WTC11 (cell line): ENCODE measurements at regions not wholly inside any gene's neighbourhood (a gene's known extent, or its start where the extent isn't known, plus 50 kb on each side); places are given as distances from the start of the nearest gene placed in this dataset.

Experiments
- GABPB1 ChIP-seq: sonication (generic); formaldehyde crosslinking; IDR thresholded peaks from 2 replicates; pipeline ENCODE4 v1.8.1; 2023; ENCODE audit warnings: mild to moderate bottlenecking, missing genetic modification reagents
- JAZF1 ChIP-seq: fragments of 250-450 bp; sonication (Bioruptor Pico); IDR thresholded peaks from 2 replicates; pipeline ENCODE4 v1.9.0; 2021; ENCODE audit warnings: moderate library complexity, mild to moderate bottlenecking, inconsistent platforms
- NFYB ChIP-seq: sonication (generic); formaldehyde crosslinking; conservative IDR thresholded peaks from 2 replicates; pipeline ENCODE4 v1.8.0; 2022; ENCODE audit warnings: low read depth, missing genetic modification reagents
- NR2C2 ChIP-seq: sonication (generic); formaldehyde crosslinking; IDR thresholded peaks from 2 replicates; pipeline ENCODE4 v1.8.0; 2022; ENCODE audit warnings: mild to moderate bottlenecking, missing genetic modification reagents
- TCF7 ChIP-seq: sonication (generic); formaldehyde crosslinking; IDR thresholded peaks from 2 replicates; pipeline ENCODE4 v1.8.0; 2022; ENCODE audit warnings: mild to moderate bottlenecking, low read depth, missing genetic modification reagents, moderate library complexity
- ZNF121 ChIP-seq: sonication (generic); formaldehyde crosslinking; IDR thresholded peaks from 2 replicates; pipeline ENCODE4 v1.8.0; 2023; ENCODE audit warnings: missing genetic modification reagents
- ZNF138 ChIP-seq: sonication (generic); formaldehyde crosslinking; conservative IDR thresholded peaks from 2 replicates; pipeline ENCODE4 v1.8.1; 2022; ENCODE audit warnings: mild to moderate bottlenecking, moderate library complexity, missing genetic modification reagents
- ZNF263 ChIP-seq: sonication (generic); formaldehyde crosslinking; IDR thresholded peaks from 2 replicates; pipeline ENCODE4 v1.8.1; 2022; ENCODE audit warnings: low read depth, mild to moderate bottlenecking, moderate library complexity, missing genetic modification reagents
- TF ChIP-seq, protein P1 (sequence below): fragments of 200-600 bp; IDR thresholded peaks from 2 replicates; pipeline ENCODE4 v1.8.0; 2022; ENCODE audit warnings: antibody characterized with exemption
- TF ChIP-seq, protein P2 (sequence below): sonication (generic); formaldehyde crosslinking; conservative IDR thresholded peaks from 2 replicates; pipeline ENCODE4 v1.8.1; 2022; ENCODE audit warnings: mild to moderate bottlenecking, missing genetic modification reagents
- TF ChIP-seq, protein P3 (sequence below): sonication (generic); formaldehyde crosslinking; IDR thresholded peaks from 2 replicates; pipeline ENCODE4 v1.8.0; 2022; ENCODE audit warnings: mild to moderate bottlenecking, missing genetic modification reagents
- TF ChIP-seq, protein P4 (sequence below): fragments of 250-450 bp; sonication (Bioruptor Pico); IDR thresholded peaks from 2 replicates; pipeline ENCODE4 v1.8.0; 2021; ENCODE audit warnings: mild to moderate bottlenecking
- TF ChIP-seq, protein P5 (sequence below): sonication (generic); formaldehyde crosslinking; IDR thresholded peaks from 2 replicates; pipeline ENCODE4 v1.8.0; 2023; ENCODE audit warnings: mild to moderate bottlenecking, missing genetic modification reagents

DNA sequence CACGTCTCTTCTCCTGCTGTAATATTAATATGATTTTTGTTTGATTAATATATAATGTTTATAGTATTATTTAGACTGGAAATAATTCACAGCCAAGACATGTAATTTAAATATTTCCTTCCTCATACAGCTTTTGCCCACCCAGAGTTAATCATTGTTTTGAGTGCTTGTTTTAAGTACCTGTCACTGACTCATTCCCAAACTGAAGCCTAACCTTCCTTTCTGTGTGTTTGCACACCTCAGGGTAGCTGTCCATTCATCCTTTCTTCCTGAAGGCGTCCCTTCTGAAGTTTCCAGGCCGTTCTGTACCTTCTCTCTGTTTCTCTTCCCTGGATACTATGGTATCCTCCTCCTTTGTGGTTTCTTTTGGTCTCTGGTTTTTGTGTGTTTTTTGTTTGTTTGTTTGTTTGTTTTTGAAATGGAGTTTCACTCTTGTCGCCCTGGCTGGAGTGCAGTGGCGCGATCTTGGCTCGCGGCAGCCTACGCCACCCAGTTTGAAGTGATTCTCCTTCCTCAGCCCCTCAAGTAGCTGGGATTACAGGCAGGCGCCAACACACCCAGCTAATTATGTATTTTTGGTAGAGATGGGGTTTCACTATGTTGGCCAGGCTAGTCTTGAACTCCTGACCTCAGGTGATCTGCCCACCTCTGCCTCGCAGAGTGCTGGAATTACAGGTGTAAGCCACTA is 312.4 kb downstream of the DOCK8 start:
- TF ChIP-seq JAZF1 (CRISPR knock-in tag) (no peak), NR2C2 (CRISPR knock-in tag) (no peak), NFYB (CRISPR knock-in tag) (no peak), GABPB1 (CRISPR knock-in tag) (no peak), ZNF263 (CRISPR knock-in tag) (no peak), ZNF121 (CRISPR knock-in tag) (no peak), TCF7 (CRISPR knock-in tag) (no peak), ZNF138 (CRISPR knock-in tag) (no peak)
- TF ChIP-seq, protein P1, sequence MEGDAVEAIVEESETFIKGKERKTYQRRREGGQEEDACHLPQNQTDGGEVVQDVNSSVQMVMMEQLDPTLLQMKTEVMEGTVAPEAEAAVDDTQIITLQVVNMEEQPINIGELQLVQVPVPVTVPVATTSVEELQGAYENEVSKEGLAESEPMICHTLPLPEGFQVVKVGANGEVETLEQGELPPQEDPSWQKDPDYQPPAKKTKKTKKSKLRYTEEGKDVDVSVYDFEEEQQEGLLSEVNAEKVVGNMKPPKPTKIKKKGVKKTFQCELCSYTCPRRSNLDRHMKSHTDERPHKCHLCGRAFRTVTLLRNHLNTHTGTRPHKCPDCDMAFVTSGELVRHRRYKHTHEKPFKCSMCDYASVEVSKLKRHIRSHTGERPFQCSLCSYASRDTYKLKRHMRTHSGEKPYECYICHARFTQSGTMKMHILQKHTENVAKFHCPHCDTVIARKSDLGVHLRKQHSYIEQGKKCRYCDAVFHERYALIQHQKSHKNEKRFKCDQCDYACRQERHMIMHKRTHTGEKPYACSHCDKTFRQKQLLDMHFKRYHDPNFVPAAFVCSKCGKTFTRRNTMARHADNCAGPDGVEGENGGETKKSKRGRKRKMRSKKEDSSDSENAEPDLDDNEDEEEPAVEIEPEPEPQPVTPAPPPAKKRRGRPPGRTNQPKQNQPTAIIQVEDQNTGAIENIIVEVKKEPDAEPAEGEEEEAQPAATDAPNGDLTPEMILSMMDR = no peak
- TF ChIP-seq, protein P2, sequence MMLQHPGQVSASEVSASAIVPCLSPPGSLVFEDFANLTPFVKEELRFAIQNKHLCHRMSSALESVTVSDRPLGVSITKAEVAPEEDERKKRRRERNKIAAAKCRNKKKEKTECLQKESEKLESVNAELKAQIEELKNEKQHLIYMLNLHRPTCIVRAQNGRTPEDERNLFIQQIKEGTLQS (CRISPR knock-in tag) = no peak
- TF ChIP-seq, protein P3, sequence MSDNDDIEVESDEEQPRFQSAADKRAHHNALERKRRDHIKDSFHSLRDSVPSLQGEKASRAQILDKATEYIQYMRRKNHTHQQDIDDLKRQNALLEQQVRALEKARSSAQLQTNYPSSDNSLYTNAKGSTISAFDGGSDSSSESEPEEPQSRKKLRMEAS (CRISPR knock-in tag) = no peak
- TF ChIP-seq, protein P4, sequence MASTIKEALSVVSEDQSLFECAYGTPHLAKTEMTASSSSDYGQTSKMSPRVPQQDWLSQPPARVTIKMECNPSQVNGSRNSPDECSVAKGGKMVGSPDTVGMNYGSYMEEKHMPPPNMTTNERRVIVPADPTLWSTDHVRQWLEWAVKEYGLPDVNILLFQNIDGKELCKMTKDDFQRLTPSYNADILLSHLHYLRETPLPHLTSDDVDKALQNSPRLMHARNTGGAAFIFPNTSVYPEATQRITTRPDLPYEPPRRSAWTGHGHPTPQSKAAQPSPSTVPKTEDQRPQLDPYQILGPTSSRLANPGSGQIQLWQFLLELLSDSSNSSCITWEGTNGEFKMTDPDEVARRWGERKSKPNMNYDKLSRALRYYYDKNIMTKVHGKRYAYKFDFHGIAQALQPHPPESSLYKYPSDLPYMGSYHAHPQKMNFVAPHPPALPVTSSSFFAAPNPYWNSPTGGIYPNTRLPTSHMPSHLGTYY = no peak
- TF ChIP-seq, protein P5, sequence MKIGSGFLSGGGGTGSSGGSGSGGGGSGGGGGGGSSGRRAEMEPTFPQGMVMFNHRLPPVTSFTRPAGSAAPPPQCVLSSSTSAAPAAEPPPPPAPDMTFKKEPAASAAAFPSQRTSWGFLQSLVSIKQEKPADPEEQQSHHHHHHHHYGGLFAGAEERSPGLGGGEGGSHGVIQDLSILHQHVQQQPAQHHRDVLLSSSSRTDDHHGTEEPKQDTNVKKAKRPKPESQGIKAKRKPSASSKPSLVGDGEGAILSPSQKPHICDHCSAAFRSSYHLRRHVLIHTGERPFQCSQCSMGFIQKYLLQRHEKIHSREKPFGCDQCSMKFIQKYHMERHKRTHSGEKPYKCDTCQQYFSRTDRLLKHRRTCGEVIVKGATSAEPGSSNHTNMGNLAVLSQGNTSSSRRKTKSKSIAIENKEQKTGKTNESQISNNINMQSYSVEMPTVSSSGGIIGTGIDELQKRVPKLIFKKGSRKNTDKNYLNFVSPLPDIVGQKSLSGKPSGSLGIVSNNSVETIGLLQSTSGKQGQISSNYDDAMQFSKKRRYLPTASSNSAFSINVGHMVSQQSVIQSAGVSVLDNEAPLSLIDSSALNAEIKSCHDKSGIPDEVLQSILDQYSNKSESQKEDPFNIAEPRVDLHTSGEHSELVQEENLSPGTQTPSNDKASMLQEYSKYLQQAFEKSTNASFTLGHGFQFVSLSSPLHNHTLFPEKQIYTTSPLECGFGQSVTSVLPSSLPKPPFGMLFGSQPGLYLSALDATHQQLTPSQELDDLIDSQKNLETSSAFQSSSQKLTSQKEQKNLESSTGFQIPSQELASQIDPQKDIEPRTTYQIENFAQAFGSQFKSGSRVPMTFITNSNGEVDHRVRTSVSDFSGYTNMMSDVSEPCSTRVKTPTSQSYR (CRISPR knock-in tag) = no peak
